ENCODE measurements at regions not wholly inside any gene's neighbourhood (a gene's known extent, or its start where the extent isn't known, plus 50 kb on each side); places are given as distances from the start of the nearest gene placed in this dataset.

GRCh38 chr15:70597945-70598344, 165.4 kb downstream of the UACA start:
- Histone ChIP-seq H2BK12ac (ENCODE audit: insufficient read length, low read depth, low read length) (no peak overlapping the region), H3K9me3 (ENCODE audit: control insufficient read depth, low read depth, low read length) (no peaks in the 10 kb centered on the region)
- TF ChIP-seq CTCF (conservative IDR thresholded peaks at IDR 0.05): no peak

More at GRCh38 chr15:70597945-70598344, 165.4 kb downstream of the UACA start:
- H3K56ac ChIP-seq (ENCODE audit: insufficient read length, low read depth, low read length): no peak overlapping the region
- no peaks in the 10 kb centered on the region for H4K20me1 ChIP-seq (ENCODE audit: control insufficient read depth, insufficient read depth, insufficient read length)
- H3K4ac ChIP-seq (ENCODE audit: low read depth, low read length): no peak overlapping the region
- Mint-ChIP-seq H3K4me1 (peaks cover 5 to 7% of the 10 kb centered on the region in 2 experiments; a peak in 3 of 4 replicates), H3K36me3 (ENCODE audit: insufficient read depth in 1 of 3, low read depth in 3 of 3) (peaks cover 6 to 22% (median 9%) of the 10 kb centered on the region in 3 experiments; a peak in 6 of 7 replicates), H3K9me3 (peaks cover 19 to 22% of the 10 kb centered on the region in 2 experiments), H3K4me3 (no peak overlapping the region), H3K27ac (no peak overlapping the region), H3K27me3 (ENCODE audit: low read depth) (no peaks in the 10 kb centered on the region; the same call in 1 of the 2 replicates)
- H2BK5ac ChIP-seq (ENCODE audit: insufficient read length, low read length): no peak overlapping the region
- no peaks in the 10 kb centered on the region for H3K27me3 ChIP-seq (ENCODE audit: insufficient read depth, low read length)
- H3K23ac ChIP-seq (ENCODE audit: insufficient read length, low read depth, low read length): no peak overlapping the region
- no peak overlapping the region for H2BK15ac ChIP-seq (ENCODE audit: low read depth, low read length)
- no peaks in the 10 kb centered on the region for H3K79me1 ChIP-seq (ENCODE audit: insufficient read depth, low read depth, low read length, poor library complexity, severe bottlenecking)
- no peak overlapping the region for H3K27ac ChIP-seq (ENCODE audit: insufficient read length, low read depth, low read length)
- H3K18ac ChIP-seq (ENCODE audit: insufficient read length, low read depth, low read length): no peak overlapping the region
- no CpG with 5 or more reads among the region's 3 CpGs for WGBS (ENCODE audit: extremely low coverage, insufficient read length, low lambda C conversion rate)
- no peak overlapping the region for H3K14ac ChIP-seq (ENCODE audit: insufficient read depth, low read length)
- H4K5ac ChIP-seq (ENCODE audit: insufficient read length, low read depth, low read length): no peak overlapping the region
- H2BK20ac ChIP-seq (ENCODE audit: low read depth, low read length, poor library complexity, severe bottlenecking): no peak overlapping the region
- no peak overlapping the region for H4K8ac ChIP-seq (replicated peaks; ENCODE audit: insufficient read length, low read depth, low read length)
- H2BK120ac ChIP-seq (ENCODE audit: low read depth, low read length, poor library complexity, severe bottlenecking): no peak overlapping the region
- H3K23me2 ChIP-seq (ENCODE audit: insufficient read length, low read depth, low read length, poor library complexity, severe bottlenecking): no peaks in the 10 kb centered on the region
- H3K4me2 ChIP-seq (ENCODE audit: insufficient read depth, insufficient read length, low read length): no peak overlapping the region
- no peak overlapping the region for H3T11ph ChIP-seq (ENCODE audit: low read length)
- H3K79me2 ChIP-seq (ENCODE audit: insufficient read depth, low read length): no peaks in the 10 kb centered on the region
- DNase-seq: no peak
- no peak overlapping the region for H2AFZ ChIP-seq (ENCODE audit: low read length)
- H4K91ac ChIP-seq (ENCODE audit: insufficient read length, low read depth, low read length): no peak overlapping the region
- H2AK5ac ChIP-seq (ENCODE audit: insufficient read length, low read length): no peak overlapping the region
- H3K9ac ChIP-seq (ENCODE audit: extremely low read depth, insufficient read length, low read length): no peak overlapping the region
- no peaks in the 10 kb centered on the region for H3K4me1 ChIP-seq (ENCODE audit: insufficient read depth, low read length)
